ENCODE measurements at regions not wholly inside any gene's neighbourhood (a gene's known extent, or its start where the extent isn't known, plus 50 kb on each side); places are given as distances from the start of the nearest gene placed in this dataset.

DNA sequence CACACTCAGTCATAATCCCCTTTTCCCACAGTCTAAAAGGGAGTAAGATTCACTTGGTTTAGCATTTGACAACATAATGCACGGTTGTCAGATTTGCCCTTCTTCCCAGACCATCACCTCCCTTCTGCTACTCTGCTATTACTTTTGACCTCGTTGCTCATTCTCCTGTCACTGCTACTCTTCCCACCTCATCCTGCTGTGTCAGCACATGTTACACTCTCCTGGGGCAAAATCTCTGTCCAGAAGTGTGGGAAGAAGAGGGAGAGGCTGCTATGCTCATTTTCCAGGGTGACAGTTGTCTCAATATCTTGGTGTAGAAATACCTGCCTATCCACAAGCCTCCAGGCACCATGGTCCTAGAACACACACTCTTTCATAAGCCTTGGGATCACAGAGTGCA is 449.9 kb upstream of the PIK3R1 start:
- TF ChIP-seq, protein P1, sequence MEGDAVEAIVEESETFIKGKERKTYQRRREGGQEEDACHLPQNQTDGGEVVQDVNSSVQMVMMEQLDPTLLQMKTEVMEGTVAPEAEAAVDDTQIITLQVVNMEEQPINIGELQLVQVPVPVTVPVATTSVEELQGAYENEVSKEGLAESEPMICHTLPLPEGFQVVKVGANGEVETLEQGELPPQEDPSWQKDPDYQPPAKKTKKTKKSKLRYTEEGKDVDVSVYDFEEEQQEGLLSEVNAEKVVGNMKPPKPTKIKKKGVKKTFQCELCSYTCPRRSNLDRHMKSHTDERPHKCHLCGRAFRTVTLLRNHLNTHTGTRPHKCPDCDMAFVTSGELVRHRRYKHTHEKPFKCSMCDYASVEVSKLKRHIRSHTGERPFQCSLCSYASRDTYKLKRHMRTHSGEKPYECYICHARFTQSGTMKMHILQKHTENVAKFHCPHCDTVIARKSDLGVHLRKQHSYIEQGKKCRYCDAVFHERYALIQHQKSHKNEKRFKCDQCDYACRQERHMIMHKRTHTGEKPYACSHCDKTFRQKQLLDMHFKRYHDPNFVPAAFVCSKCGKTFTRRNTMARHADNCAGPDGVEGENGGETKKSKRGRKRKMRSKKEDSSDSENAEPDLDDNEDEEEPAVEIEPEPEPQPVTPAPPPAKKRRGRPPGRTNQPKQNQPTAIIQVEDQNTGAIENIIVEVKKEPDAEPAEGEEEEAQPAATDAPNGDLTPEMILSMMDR (conservative IDR thresholded peaks at IDR 0.05), result no peak
- no peak for TF ChIP-seq EZH2 (IDR thresholded peaks at IDR 0.05; ENCODE audit: low read depth)
